GM23248 (cell line): ENCODE measurements at regions not wholly inside any gene's neighbourhood (a gene's known extent, or its start where the extent isn't known, plus 50 kb on each side); places are given as distances from the start of the nearest gene placed in this dataset.

Experiments used
- DNase-seq: peaks from one replicate; pipeline ENCODE4 v3.0.0-alpha.2; 2015
- H2AFZ ChIP-seq: fragments of 200-600 bp; sonication (generic); 2 replicates; pipeline ENCODE4 v1.6.1; 2016; ENCODE audit warnings: antibody characterized with exemption
- H3F3A ChIP-seq: fragments of 200-600 bp; sonication (generic); 2 replicates; pipeline ENCODE4 v1.6.1; 2016; ENCODE audit warnings: mild to moderate bottlenecking, antibody characterized with exemption, mixed run types; ENCODE audit not compliant: insufficient read depth
- H3K27ac ChIP-seq: fragments of 200-600 bp; sonication (generic); 2 replicates; pipeline ENCODE4 v1.5.1; 2016; ENCODE audit warnings: mild to moderate bottlenecking
- H3K27me3 ChIP-seq: fragments of 200-600 bp; sonication (generic); replicated peaks from 2 replicates; pipeline ENCODE4 v1.6.1; 2016; ENCODE audit warnings: mild to moderate bottlenecking; ENCODE audit not compliant: insufficient read depth
- H3K36me3 ChIP-seq: fragments of 200-600 bp; sonication (generic); 2 replicates; pipeline ENCODE4 v1.6.1; 2016; ENCODE audit warnings: low read depth, mild to moderate bottlenecking
- H3K4me1 ChIP-seq: fragments of 200-600 bp; sonication (generic); 2 replicates; pipeline ENCODE4 v1.6.1; 2016; ENCODE audit warnings: mild to moderate bottlenecking; ENCODE audit not compliant: insufficient read depth
- H3K4me2 ChIP-seq: fragments of 200-600 bp; sonication (generic); one replicate; pipeline ENCODE4 v1.6.1; 2016; ENCODE audit warnings: mild to moderate bottlenecking; ENCODE audit not compliant: unreplicated experiment
- H3K4me3 ChIP-seq: fragments of 200-600 bp; sonication (generic); 2 replicates; pipeline ENCODE4 v1.5.1; 2016; ENCODE audit warnings: mild to moderate bottlenecking
- H3K79me2 ChIP-seq: fragments of 200-600 bp; sonication (generic); 2 replicates; pipeline ENCODE4 v1.6.1; 2016; ENCODE audit warnings: mild to moderate bottlenecking; ENCODE audit not compliant: insufficient read depth
- H3K9ac ChIP-seq: fragments of 200-600 bp; sonication (generic); 2 replicates; pipeline ENCODE4 v1.6.1; 2016; ENCODE audit warnings: mild to moderate bottlenecking
- H3K9me2 ChIP-seq: fragments of 200-600 bp; sonication (generic); 2 replicates; pipeline ENCODE4 v1.6.1; 2016; ENCODE audit warnings: mixed run types, mild to moderate bottlenecking, moderate library complexity; ENCODE audit not compliant: insufficient read depth
- H3K9me3 ChIP-seq: fragments of 200-600 bp; sonication (generic); one replicate; pipeline ENCODE4 v1.6.1; 2017; ENCODE audit warnings: low read depth
- H4K20me1 ChIP-seq: fragments of 200-600 bp; sonication (generic); 2 replicates; pipeline ENCODE4 v1.6.0; 2016; ENCODE audit not compliant: insufficient read depth
- EZH2 ChIP-seq: fragments of 200-600 bp; sonication (generic); IDR thresholded peaks from 2 replicates; pipeline ENCODE4 v1.6.1; 2018; ENCODE audit warnings: antibody characterized with exemption, mild to moderate bottlenecking; ENCODE audit not compliant: insufficient read depth, poor library complexity, severe bottlenecking
- EZH2phosphoT487 ChIP-seq: fragments of 200-600 bp; sonication (generic); IDR thresholded peaks from 2 replicates; pipeline ENCODE4 v1.6.1; 2018; ENCODE audit warnings: antibody characterized with exemption, moderate library complexity, mild to moderate bottlenecking, low read depth; ENCODE audit not compliant: insufficient read depth
- WGBS, 2 experiments: methylation state at CpG; one replicate each; pipeline ENCODE4 v1.1.6; 2015 to 2017; ENCODE audit warnings: low lambda C conversion rate in 2 of 2, low coverage in 1 of 2; ENCODE audit errors: missing lambda C conversion rate in 2 of 2; 5-methylcytosine and 5-hydroxymethylcytosine counted together
- in situ Hi-C: fragments of 300-500 bp; cut with MboI; formaldehyde crosslinking; loops from 2 replicates; pipeline ENCODE4 v1.15.0; 2020

GRCh38 chr6:54698974-54699373, 147.6 kb upstream of the FAM83B start:
- peak overlapping the region; percentile 23; the same call in 1 of the 2 replicates for H2AFZ ChIP-seq
- no peak overlapping the region for H3K27ac ChIP-seq
- no peak overlapping the region for H3K9ac ChIP-seq
- H3K9me3 ChIP-seq: no peaks in the 10 kb centered on the region
- H3K4me2 ChIP-seq: no peak overlapping the region
- in situ Hi-C loops: no loop called here
- WGBS, 2 experiments: 32 to 46% methylated on average over 3 of the region's 3 CpGs
- DNase-seq: no peak
- no peaks in the 10 kb centered on the region for H3K4me1 ChIP-seq
- no peaks in the 10 kb centered on the region for H3F3A ChIP-seq
- no peaks in the 10 kb centered on the region for H3K79me2 ChIP-seq
- no peaks in the 10 kb centered on the region for H3K9me2 ChIP-seq
- no peaks in the 10 kb centered on the region for H4K20me1 ChIP-seq
- no peaks in the 10 kb centered on the region for H3K27me3 ChIP-seq
- no peak overlapping the region for H3K4me3 ChIP-seq
- no peaks in the 10 kb centered on the region for H3K36me3 ChIP-seq
- TF ChIP-seq EZH2phosphoT487 (no peak), EZH2 (no peak)

GRCh38 chr6:54700158-54700557, 146.4 kb upstream of the FAM83B start:
- no peak for TF ChIP-seq EZH2phosphoT487
- TF ChIP-seq EZH2: no peak
- Histone ChIP-seq H3K4me1 (no peaks in the 10 kb centered on the region), H3F3A (no peaks in the 10 kb centered on the region), H2AFZ (no peak overlapping the region), H3K27ac (no peak overlapping the region), H3K79me2 (no peaks in the 10 kb centered on the region), H4K20me1 (no peaks in the 10 kb centered on the region), H3K36me3 (no peaks in the 10 kb centered on the region), H3K27me3 (no peaks in the 10 kb centered on the region), H3K4me3 (no peak overlapping the region), H3K9ac (no peak overlapping the region), H3K9me2 (no peaks in the 10 kb centered on the region), H3K4me2 (no peak overlapping the region), H3K9me3 (no peaks in the 10 kb centered on the region)
- in situ Hi-C loops: no loop called here
- 39 to 41% methylated on average over 2 of the region's 2 CpGs for WGBS, 2 experiments
- DNase-seq: no peak

- Histone ChIP-seq H4K20me1 (no peaks in the 10 kb centered on the region), H3K9ac (no peak overlapping the region), H3K27me3 (no peaks in the 10 kb centered on the region), H3K4me2 (no peak overlapping the region), H3K27ac (no peak overlapping the region), H3F3A (peaks cover 4% of the 10 kb centered on the region; the same call in 1 of the 2 replicates), H3K79me2 (no peaks in the 10 kb centered on the region), H3K36me3 (no peaks in the 10 kb centered on the region), H2AFZ (no peak overlapping the region), H3K4me3 (no peak overlapping the region), H3K4me1 (peaks cover 5% of the 10 kb centered on the region; the same call in 1 of the 2 replicates), H3K9me3 (no peaks in the 10 kb centered on the region), H3K9me2 (no peaks in the 10 kb centered on the region)
- WGBS, 2 experiments: 46 to 57% methylated on average over 3 of the region's 3 CpGs
- no peak for TF ChIP-seq EZH2phosphoT487
- no peak for DNase-seq
- in situ Hi-C loops: no loop called here
Measured at GRCh38 chr6:54702772-54703171, 143.8 kb upstream of the FAM83B start.

- Histone ChIP-seq H3K4me2 (no peak overlapping the region), H3K36me3 (no peaks in the 10 kb centered on the region), H3K9me2 (no peaks in the 10 kb centered on the region), H3K4me3 (no peak overlapping the region), H3F3A (peaks cover 4% of the 10 kb centered on the region; the same call in 1 of the 2 replicates), H2AFZ (no peak overlapping the region), H3K4me1 (peaks cover 5% of the 10 kb centered on the region; the same call in 1 of the 2 replicates), H3K9me3 (no peaks in the 10 kb centered on the region), H3K9ac (no peak overlapping the region), H3K27ac (no peak overlapping the region), H3K27me3 (no peaks in the 10 kb centered on the region), H4K20me1 (no peaks in the 10 kb centered on the region), H3K79me2 (no peaks in the 10 kb centered on the region)
- in situ Hi-C loops: no loop called here
- 50 to 59% methylated on average over 3 of the region's 3 CpGs for WGBS, 2 experiments
- TF ChIP-seq EZH2 (no peak), EZH2phosphoT487 (no peak)
- no peak for DNase-seq
Measured at GRCh38 chr6:54706391-54706790, 140.2 kb upstream of the FAM83B start.
